ENCODE measurements at regions not wholly inside any gene's neighbourhood (a gene's known extent, or its start where the extent isn't known, plus 50 kb on each side); places are given as distances from the start of the nearest gene placed in this dataset.
"Not testable (repeated sequence)": the region's sequence is repeated elsewhere in the genome, so short reads cannot be mapped to it uniquely, and the experiment has no call there.

DNA sequence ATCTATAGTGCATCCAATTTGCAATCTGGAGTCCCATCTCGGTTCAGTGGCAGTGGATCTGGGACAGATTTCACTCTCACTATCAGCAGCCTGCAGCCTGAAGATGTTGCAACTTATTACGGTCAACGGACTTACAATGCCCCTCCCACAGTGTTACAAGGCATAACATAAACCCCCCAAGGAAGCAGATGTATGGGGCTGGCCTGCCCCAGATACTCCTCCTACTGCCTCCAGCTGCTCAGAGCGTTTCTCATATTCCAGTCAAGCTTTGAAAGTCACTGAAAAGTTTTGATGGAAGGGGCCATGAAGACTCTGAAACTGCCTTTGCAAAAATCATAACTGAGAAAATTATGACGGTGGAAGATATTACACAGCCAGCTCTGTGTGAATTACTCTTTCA lies 1193.6 kb downstream of the RPIA start:
- TF ChIP-seq, protein P1, sequence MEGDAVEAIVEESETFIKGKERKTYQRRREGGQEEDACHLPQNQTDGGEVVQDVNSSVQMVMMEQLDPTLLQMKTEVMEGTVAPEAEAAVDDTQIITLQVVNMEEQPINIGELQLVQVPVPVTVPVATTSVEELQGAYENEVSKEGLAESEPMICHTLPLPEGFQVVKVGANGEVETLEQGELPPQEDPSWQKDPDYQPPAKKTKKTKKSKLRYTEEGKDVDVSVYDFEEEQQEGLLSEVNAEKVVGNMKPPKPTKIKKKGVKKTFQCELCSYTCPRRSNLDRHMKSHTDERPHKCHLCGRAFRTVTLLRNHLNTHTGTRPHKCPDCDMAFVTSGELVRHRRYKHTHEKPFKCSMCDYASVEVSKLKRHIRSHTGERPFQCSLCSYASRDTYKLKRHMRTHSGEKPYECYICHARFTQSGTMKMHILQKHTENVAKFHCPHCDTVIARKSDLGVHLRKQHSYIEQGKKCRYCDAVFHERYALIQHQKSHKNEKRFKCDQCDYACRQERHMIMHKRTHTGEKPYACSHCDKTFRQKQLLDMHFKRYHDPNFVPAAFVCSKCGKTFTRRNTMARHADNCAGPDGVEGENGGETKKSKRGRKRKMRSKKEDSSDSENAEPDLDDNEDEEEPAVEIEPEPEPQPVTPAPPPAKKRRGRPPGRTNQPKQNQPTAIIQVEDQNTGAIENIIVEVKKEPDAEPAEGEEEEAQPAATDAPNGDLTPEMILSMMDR (conservative IDR thresholded peaks at IDR 0.05; ENCODE audit: low read length) = not testable (repeated sequence)
- not testable (repeated sequence) for TF ChIP-seq EZH2phosphoT487 (IDR thresholded peaks at IDR 0.05; ENCODE audit: borderline replicate concordance, low read depth, low read length)
